ENCODE measurements at regions not wholly inside any gene's neighbourhood (a gene's known extent, or its start where the extent isn't known, plus 50 kb on each side); places are given as distances from the start of the nearest gene placed in this dataset.
A peak's percentile ranks its signal among the peaks of the same experiment; 100 is the strongest.
"Not testable (repeated sequence)": the region's sequence is repeated elsewhere in the genome, so short reads cannot be mapped to it uniquely, and the experiment has no call there.

- peak; percentile 87 for DNase-seq
These were observed 195.7 kb downstream of the MIS18A start for GRCh38 chr21:32083197-32083596.

- no peak for DNase-seq
These were observed 196.4 kb downstream of the MIS18A start for GRCh38 chr21:32082466-32082865.

- DNase-seq: no peak
These were observed 200.8 kb downstream of the HUNK start for GRCh38 chr21:32073593-32073992.

GRCh38 chr21:32073190-32073589 lies 200.4 kb downstream of the HUNK start:
- no peak for DNase-seq

GRCh38 chr21:32071620-32072019 lies 198.8 kb downstream of the HUNK start:
- not testable (repeated sequence) for DNase-seq

GRCh38 chr21:32070676-32071330 lies 198.0 kb downstream of the HUNK start:
- no peak for DNase-seq

GRCh38 chr21:32070126-32070525 lies 197.3 kb downstream of the HUNK start:
- no peak for DNase-seq

GRCh38 chr21:32065654-32066053 lies 192.8 kb downstream of the HUNK start:
- no peak for DNase-seq

- no peak for DNase-seq
These were observed 191.6 kb downstream of the HUNK start for GRCh38 chr21:32064281-32064910.

GRCh38 chr21:32062591-32063227 lies 189.9 kb downstream of the HUNK start:
- no peak for DNase-seq

GRCh38 chr21:32061729-32062128 lies 188.9 kb downstream of the HUNK start:
- DNase-seq: no peak

GRCh38 chr21:32056791-32057190 lies 184.0 kb downstream of the HUNK start:
- DNase-seq: no peak

GRCh38 chr21:32055305-32055704 lies 182.5 kb downstream of the HUNK start:
- DNase-seq: no peak
